ENCODE measurements at regions not wholly inside any gene's neighbourhood (a gene's known extent, or its start where the extent isn't known, plus 50 kb on each side); places are given as distances from the start of the nearest gene placed in this dataset.
"Not testable (repeated sequence)": the region's sequence is repeated elsewhere in the genome, so short reads cannot be mapped to it uniquely, and the experiment has no call there.

DNA sequence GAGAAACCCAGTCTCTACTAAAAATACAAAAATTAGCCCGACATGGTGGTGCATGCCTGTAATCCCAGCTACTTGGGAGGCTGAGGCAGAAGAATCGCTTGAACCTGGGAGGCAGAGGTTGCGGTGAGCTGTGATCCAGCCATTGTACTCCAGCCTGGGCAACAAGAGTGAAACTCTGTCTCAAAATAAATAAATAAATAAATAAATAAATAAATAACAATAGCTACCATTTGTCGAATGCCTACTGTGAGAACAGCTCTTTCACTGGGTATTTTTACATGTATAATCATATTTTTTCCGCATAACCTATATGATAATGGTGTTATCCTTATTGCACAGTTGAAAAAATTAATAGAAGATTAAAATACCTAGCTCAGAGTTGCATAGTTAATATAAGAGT, 177.4 kb downstream of the PHLDA1 start:
- TF ChIP-seq, protein P1, sequence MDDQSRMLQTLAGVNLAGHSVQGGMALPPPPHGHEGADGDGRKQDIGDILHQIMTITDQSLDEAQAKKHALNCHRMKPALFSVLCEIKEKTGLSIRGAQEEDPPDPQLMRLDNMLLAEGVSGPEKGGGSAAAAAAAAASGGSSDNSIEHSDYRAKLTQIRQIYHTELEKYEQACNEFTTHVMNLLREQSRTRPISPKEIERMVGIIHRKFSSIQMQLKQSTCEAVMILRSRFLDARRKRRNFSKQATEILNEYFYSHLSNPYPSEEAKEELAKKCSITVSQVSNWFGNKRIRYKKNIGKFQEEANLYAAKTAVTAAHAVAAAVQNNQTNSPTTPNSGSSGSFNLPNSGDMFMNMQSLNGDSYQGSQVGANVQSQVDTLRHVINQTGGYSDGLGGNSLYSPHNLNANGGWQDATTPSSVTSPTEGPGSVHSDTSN (IDR thresholded peaks at IDR 0.05), result not testable (repeated sequence)
- not testable (repeated sequence) for TF ChIP-seq BHLHE40 (IDR thresholded peaks at IDR 0.05; ENCODE audit: low read depth, low read length); ZSCAN20 (CRISPR knock-in tag; IDR thresholded peaks at IDR 0.05); POLR2A (IDR thresholded peaks at IDR 0.05; ENCODE audit: low read length); POLR2AphosphoS2 (conservative IDR thresholded peaks at IDR 0.05; ENCODE audit: low read length)
- TF ChIP-seq, protein P2, sequence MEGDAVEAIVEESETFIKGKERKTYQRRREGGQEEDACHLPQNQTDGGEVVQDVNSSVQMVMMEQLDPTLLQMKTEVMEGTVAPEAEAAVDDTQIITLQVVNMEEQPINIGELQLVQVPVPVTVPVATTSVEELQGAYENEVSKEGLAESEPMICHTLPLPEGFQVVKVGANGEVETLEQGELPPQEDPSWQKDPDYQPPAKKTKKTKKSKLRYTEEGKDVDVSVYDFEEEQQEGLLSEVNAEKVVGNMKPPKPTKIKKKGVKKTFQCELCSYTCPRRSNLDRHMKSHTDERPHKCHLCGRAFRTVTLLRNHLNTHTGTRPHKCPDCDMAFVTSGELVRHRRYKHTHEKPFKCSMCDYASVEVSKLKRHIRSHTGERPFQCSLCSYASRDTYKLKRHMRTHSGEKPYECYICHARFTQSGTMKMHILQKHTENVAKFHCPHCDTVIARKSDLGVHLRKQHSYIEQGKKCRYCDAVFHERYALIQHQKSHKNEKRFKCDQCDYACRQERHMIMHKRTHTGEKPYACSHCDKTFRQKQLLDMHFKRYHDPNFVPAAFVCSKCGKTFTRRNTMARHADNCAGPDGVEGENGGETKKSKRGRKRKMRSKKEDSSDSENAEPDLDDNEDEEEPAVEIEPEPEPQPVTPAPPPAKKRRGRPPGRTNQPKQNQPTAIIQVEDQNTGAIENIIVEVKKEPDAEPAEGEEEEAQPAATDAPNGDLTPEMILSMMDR (IDR thresholded peaks at IDR 0.05), result not testable (repeated sequence)
- TF ChIP-seq, protein P3, sequence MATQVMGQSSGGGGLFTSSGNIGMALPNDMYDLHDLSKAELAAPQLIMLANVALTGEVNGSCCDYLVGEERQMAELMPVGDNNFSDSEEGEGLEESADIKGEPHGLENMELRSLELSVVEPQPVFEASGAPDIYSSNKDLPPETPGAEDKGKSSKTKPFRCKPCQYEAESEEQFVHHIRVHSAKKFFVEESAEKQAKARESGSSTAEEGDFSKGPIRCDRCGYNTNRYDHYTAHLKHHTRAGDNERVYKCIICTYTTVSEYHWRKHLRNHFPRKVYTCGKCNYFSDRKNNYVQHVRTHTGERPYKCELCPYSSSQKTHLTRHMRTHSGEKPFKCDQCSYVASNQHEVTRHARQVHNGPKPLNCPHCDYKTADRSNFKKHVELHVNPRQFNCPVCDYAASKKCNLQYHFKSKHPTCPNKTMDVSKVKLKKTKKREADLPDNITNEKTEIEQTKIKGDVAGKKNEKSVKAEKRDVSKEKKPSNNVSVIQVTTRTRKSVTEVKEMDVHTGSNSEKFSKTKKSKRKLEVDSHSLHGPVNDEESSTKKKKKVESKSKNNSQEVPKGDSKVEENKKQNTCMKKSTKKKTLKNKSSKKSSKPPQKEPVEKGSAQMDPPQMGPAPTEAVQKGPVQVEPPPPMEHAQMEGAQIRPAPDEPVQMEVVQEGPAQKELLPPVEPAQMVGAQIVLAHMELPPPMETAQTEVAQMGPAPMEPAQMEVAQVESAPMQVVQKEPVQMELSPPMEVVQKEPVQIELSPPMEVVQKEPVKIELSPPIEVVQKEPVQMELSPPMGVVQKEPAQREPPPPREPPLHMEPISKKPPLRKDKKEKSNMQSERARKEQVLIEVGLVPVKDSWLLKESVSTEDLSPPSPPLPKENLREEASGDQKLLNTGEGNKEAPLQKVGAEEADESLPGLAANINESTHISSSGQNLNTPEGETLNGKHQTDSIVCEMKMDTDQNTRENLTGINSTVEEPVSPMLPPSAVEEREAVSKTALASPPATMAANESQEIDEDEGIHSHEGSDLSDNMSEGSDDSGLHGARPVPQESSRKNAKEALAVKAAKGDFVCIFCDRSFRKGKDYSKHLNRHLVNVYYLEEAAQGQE (IDR thresholded peaks at IDR 0.05), result not testable (repeated sequence)
